ENCODE measurements at regions not wholly inside any gene's neighbourhood (a gene's known extent, or its start where the extent isn't known, plus 50 kb on each side); places are given as distances from the start of the nearest gene placed in this dataset.

GRCh38 chr1:221994939-221995338 is 253.1 kb upstream of the DUSP10 start:
- Histone ChIP-seq H3K9me3 (no peaks in the 10 kb centered on the region), H3K27me3 (no peaks in the 10 kb centered on the region), H3K4me1 (no peaks in the 10 kb centered on the region), H3K36me3 (no peaks in the 10 kb centered on the region), H3K4me3 (no peak overlapping the region), H3K27ac (no peak overlapping the region)
- ATAC-seq (no peak), DNase-seq (no peak)
- TF ChIP-seq CTCF (IDR thresholded peaks at IDR 0.05 in 4 of 5, conservative IDR thresholded peaks at IDR 0.05 in 1 of 5), result no peak
- TF ChIP-seq POLR2A (IDR thresholded peaks at IDR 0.05), result no peak
- intact Hi-C loops (cut with DNase I; ENCODE audit: low total_unique reads) (no loop called here), in situ Hi-C loops (cut with MboI; ENCODE audit: low sequenced_read_pairs in 4 of 4) (no loop called here)

GRCh38 chr1:221994274-221994698 is 252.4 kb upstream of the DUSP10 start:
- H3K36me3 ChIP-seq, result no peaks in the 10 kb centered on the region
- in situ Hi-C loops (cut with MboI; ENCODE audit: low sequenced_read_pairs in 4 of 4) (no loop called here), intact Hi-C loops (cut with DNase I; ENCODE audit: low total_unique reads) (no loop called here)
- H3K27ac ChIP-seq, result no peak overlapping the region
- no peaks in the 10 kb centered on the region for H3K9me3 ChIP-seq
- no peak overlapping the region for H3K4me3 ChIP-seq
- ATAC-seq (no peak), DNase-seq (no peak)
- TF ChIP-seq POLR2A (IDR thresholded peaks at IDR 0.05), result no peak
- TF ChIP-seq CTCF (IDR thresholded peaks at IDR 0.05 in 4 of 5, conservative IDR thresholded peaks at IDR 0.05 in 1 of 5), result no peak
- no peaks in the 10 kb centered on the region for H3K4me1 ChIP-seq
- no peaks in the 10 kb centered on the region for H3K27me3 ChIP-seq

DNA sequence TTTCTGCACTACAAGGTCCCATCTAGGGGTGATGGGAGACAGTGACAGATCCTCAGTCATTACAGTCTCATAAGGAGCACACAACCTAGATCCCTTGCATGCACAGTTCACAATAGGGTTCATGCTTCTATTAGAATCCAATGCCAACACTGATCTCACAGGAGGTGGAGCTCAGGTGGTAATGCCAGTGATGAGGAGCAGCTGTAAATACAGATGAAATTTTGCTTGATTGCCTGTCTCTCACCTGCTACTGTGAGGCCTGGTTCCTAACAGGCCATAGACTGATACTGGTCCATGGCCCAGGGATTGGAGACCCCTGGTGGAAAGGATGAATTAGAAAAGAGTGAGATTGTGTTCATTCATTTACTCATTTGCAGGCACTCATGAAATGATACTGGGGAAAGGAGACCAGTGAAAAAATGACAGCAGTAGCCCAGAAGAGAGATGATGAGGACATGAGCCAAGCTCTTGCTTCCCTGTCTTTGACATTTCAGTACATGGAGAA is 251.6 kb upstream of the DUSP10 start:
- in situ Hi-C loops (cut with MboI; ENCODE audit: low sequenced_read_pairs in 4 of 4), result no loop called here
- no peak overlapping the region for H3K27ac ChIP-seq
- H3K4me1 ChIP-seq, result no peaks in the 10 kb centered on the region
- intact Hi-C loops (cut with DNase I; ENCODE audit: low total_unique reads), result no loop called here
- no peaks in the 10 kb centered on the region for H3K27me3 ChIP-seq
- H3K9me3 ChIP-seq, result no peaks in the 10 kb centered on the region
- H3K4me3 ChIP-seq, result no peak overlapping the region
- no peaks in the 10 kb centered on the region for H3K36me3 ChIP-seq
- no peak for DNase-seq
- no peak for ATAC-seq
- TF ChIP-seq POLR2A (IDR thresholded peaks at IDR 0.05) (no peak), CTCF (IDR thresholded peaks at IDR 0.05 in 4 of 5, conservative IDR thresholded peaks at IDR 0.05 in 1 of 5) (no peak)

DNA sequence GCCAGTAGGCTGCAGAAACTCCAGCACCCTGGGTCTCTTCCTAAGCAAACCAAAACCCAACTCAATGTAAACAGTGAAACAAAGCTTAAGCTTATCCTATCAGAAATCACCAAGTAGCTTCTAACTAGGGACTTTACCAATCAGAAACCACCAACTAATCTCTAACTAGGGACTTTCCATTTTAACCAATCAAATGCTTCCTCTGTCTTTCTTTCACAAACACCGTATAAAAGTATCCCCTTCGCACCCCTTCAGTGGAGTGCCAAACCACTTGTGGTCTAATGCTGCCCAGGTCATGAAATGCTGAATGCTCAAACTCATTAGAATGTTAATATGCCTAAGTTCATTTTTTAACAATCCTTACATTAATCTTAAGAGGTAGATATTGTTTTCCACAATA is 250.5 kb upstream of the DUSP10 start:
- H3K27me3 ChIP-seq, result no peaks in the 10 kb centered on the region
- H3K36me3 ChIP-seq, result no peaks in the 10 kb centered on the region
- ATAC-seq (no peak), DNase-seq (no peak)
- intact Hi-C loops (cut with DNase I; ENCODE audit: low total_unique reads), result no loop called here
- TF ChIP-seq POLR2A (IDR thresholded peaks at IDR 0.05) (no peak), CTCF (IDR thresholded peaks at IDR 0.05 in 4 of 5, conservative IDR thresholded peaks at IDR 0.05 in 1 of 5) (no peak)
- no peaks in the 10 kb centered on the region for H3K9me3 ChIP-seq
- H3K27ac ChIP-seq, result no peak overlapping the region
- in situ Hi-C loops (cut with MboI; ENCODE audit: low sequenced_read_pairs in 4 of 4), result no loop called here
- no peaks in the 10 kb centered on the region for H3K4me1 ChIP-seq
- H3K4me3 ChIP-seq, result no peak overlapping the region

DNA sequence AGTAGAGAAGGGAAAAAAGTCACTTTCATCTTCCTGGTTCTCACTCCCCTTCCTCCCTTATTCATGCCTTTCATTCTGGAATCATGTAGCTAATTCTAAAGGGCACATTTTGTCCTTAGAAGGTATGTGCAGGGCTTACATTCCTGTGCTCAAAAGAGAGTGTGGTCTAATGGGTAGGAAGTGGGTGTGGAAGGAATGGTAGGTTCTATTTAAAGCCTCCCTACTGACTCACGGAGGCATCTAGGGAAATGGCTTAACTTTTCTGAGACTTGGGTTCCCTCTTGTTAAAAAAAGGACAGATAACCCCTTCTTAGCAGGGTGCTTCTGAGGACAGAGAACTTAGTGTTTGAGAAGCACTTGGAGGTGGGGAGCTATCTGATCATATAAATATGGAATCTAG is 249.3 kb upstream of the DUSP10 start:
- Histone ChIP-seq H3K4me3 (no peak overlapping the region), H3K36me3 (no peaks in the 10 kb centered on the region), H3K27me3 (no peaks in the 10 kb centered on the region), H3K9me3 (no peaks in the 10 kb centered on the region), H3K27ac (no peak overlapping the region), H3K4me1 (no peaks in the 10 kb centered on the region)
- intact Hi-C loops (cut with DNase I; ENCODE audit: low total_unique reads) (no loop called here), in situ Hi-C loops (cut with MboI; ENCODE audit: low sequenced_read_pairs in 4 of 4) (no loop called here)
- DNase-seq, result no peak
- no peak for ATAC-seq
- TF ChIP-seq CTCF (IDR thresholded peaks at IDR 0.05 in 4 of 5, conservative IDR thresholded peaks at IDR 0.05 in 1 of 5) (no peak), POLR2A (IDR thresholded peaks at IDR 0.05) (no peak)
